ENCODE measurements at regions not wholly inside any gene's neighbourhood (a gene's known extent, or its start where the extent isn't known, plus 50 kb on each side); places are given as distances from the start of the nearest gene placed in this dataset.

DNA sequence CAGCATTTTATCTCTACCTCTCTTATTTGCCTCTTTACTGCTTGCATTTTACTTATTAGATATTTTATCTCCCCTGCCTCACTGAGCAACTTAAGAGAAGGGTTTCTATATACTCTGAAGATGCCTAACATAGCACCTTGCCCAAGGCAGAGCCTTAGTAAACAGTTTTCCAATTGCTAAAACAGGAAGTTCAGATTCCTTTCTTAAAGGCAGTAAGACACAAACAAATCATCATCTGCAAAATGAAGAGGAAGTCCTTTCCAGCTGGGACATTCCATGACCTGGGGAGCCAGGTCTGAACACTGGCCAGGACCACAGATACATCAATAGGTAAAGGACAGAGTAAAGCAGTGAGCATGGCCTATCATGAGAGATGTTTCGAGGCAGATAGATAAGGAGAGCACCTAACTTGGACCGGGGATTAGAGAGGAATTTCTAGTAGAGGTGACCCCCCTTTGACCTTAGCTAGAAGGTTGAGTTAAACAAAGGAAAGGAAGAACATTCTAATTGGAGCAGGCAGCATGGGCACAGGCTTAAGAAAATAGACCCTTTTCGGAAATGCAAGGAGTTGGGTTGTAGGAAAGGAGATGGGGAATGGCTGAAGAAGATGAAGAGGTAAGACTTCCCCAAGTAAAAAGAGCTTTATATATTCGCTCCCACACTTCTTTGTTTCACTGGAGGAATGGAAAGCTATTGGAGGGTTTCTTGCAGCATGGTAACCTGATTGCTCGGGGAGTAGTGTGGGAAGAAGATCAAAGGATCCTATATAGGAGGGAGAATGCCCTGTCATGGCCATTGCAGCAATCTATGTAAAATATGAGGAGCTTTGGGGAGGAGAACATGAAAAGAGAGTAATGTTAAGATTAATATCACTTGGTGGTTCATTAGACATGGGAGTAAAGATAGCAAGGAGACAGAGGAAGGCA is 94.8 kb downstream of the PHLDA1 start:
- H3K4me3 ChIP-seq (ENCODE audit: low read length, poor library complexity, severe bottlenecking) = no peak overlapping the region
- no peaks in the 10 kb centered on the region for H3K4me1 ChIP-seq (ENCODE audit: insufficient read depth, low read length, poor library complexity, severe bottlenecking)
- no peak overlapping the region for H2AFZ ChIP-seq (ENCODE audit: low read length)
- no peak overlapping the region for H3K9ac ChIP-seq (ENCODE audit: low read depth, low read length, poor library complexity, severe bottlenecking)
- H3K36me3 ChIP-seq (ENCODE audit: insufficient read depth, low read length) = no peaks in the 10 kb centered on the region
- no peaks in the 10 kb centered on the region for H3K9me2 ChIP-seq (replicated peaks; ENCODE audit: low read depth, low read length)
- no peaks in the 10 kb centered on the region for H3K79me2 ChIP-seq (ENCODE audit: insufficient read depth, low read length)
- no peaks in the 10 kb centered on the region for H3K27me3 ChIP-seq (ENCODE audit: insufficient read depth, low read length, poor library complexity, severe bottlenecking)
- H3F3A ChIP-seq (ENCODE audit: low read depth) = no peaks in the 10 kb centered on the region
- H3K4me2 ChIP-seq (ENCODE audit: low read depth, low read length, poor library complexity, severe bottlenecking) = no peak overlapping the region
- H4K20me1 ChIP-seq (ENCODE audit: insufficient read depth, low read length, poor library complexity, severe bottlenecking) = no peaks in the 10 kb centered on the region
- H3K9me3 ChIP-seq (ENCODE audit: insufficient read depth, low read depth, low read length) = no peaks in the 10 kb centered on the region
- no peak for TF ChIP-seq EZH2phosphoT487 (IDR thresholded peaks at IDR 0.05; ENCODE audit: borderline replicate concordance)
- no peak for TF ChIP-seq CTCF (conservative IDR thresholded peaks at IDR 0.05; ENCODE audit: low read length)

DNA sequence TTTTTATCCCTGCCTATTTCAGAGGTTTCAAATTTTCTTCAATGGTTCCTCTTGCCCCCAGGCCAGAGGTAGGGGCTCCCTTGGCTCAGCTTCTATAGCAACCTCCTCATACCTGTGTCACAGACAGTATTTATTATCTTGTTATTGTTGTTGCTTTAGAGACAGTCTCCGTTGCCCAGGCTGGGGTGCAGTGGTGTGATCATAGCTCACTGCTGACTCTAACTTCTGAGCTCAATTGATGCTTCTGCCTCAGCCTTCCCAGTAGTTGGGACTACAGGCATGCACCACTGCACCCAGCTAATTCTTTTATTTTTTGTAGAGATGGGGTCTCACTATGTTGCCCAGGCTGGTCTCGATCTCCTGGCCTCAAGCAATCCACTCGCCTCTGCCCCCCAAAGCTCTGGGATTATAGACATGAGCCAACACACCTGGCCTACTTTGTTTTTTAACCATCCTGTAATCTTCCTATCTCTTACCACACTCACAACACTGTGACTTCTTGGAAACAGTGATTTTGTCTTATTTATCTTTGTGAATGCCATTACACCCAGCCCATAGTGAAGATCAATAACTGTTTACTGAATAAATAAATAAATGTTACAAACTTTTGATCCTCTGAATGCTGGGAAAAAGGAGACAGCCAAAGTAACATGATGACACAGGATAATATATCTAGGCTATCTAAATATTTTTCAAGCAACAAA is 95.9 kb downstream of the PHLDA1 start:
- Histone ChIP-seq H3K36me3 (ENCODE audit: insufficient read depth, low read length) (no peaks in the 10 kb centered on the region), H3K4me2 (ENCODE audit: low read depth, low read length, poor library complexity, severe bottlenecking) (no peak overlapping the region), H3K9me2 (replicated peaks; ENCODE audit: low read depth, low read length) (no peaks in the 10 kb centered on the region), H2AFZ (ENCODE audit: low read length) (no peak overlapping the region), H4K20me1 (ENCODE audit: insufficient read depth, low read length, poor library complexity, severe bottlenecking) (no peaks in the 10 kb centered on the region), H3K4me3 (ENCODE audit: low read length, poor library complexity, severe bottlenecking) (no peak overlapping the region), H3K79me2 (ENCODE audit: insufficient read depth, low read length) (no peaks in the 10 kb centered on the region), H3K4me1 (ENCODE audit: insufficient read depth, low read length, poor library complexity, severe bottlenecking) (no peaks in the 10 kb centered on the region), H3K9ac (ENCODE audit: low read depth, low read length, poor library complexity, severe bottlenecking) (no peak overlapping the region), H3K27me3 (ENCODE audit: insufficient read depth, low read length, poor library complexity, severe bottlenecking) (no peaks in the 10 kb centered on the region), H3K9me3 (ENCODE audit: insufficient read depth, low read depth, low read length) (no peaks in the 10 kb centered on the region), H3F3A (ENCODE audit: low read depth) (no peaks in the 10 kb centered on the region)
- TF ChIP-seq EZH2phosphoT487 (IDR thresholded peaks at IDR 0.05; ENCODE audit: borderline replicate concordance) (no peak), CTCF (conservative IDR thresholded peaks at IDR 0.05; ENCODE audit: low read length) (no peak)

DNA sequence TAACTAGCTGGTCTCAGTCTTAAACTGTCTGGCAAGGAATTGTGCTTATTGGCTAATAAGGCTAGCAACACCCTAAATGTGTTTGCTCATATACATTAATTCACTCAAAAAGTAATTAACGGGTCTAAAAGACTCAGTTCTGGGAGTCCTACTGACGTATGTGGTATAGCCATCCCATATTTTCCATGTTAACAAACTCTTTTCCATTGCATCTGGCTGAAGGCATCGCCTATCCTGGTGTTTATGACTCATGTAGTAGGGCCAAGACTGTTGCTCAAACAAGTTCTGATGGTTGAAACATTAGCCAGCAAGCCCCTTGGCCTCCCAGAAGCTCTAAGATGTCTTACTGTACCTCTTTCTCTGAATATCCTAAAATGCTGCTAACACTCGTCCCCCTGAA is 98.5 kb downstream of the PHLDA1 start:
- Histone ChIP-seq H3K4me2 (ENCODE audit: low read depth, low read length, poor library complexity, severe bottlenecking) (no peak overlapping the region), H3F3A (ENCODE audit: low read depth) (no peaks in the 10 kb centered on the region), H4K20me1 (ENCODE audit: insufficient read depth, low read length, poor library complexity, severe bottlenecking) (no peaks in the 10 kb centered on the region), H2AFZ (ENCODE audit: low read length) (no peak overlapping the region), H3K9me2 (replicated peaks; ENCODE audit: low read depth, low read length) (no peaks in the 10 kb centered on the region), H3K4me1 (ENCODE audit: insufficient read depth, low read length, poor library complexity, severe bottlenecking) (no peaks in the 10 kb centered on the region), H3K9ac (ENCODE audit: low read depth, low read length, poor library complexity, severe bottlenecking) (no peak overlapping the region), H3K27me3 (ENCODE audit: insufficient read depth, low read length, poor library complexity, severe bottlenecking) (no peaks in the 10 kb centered on the region), H3K36me3 (ENCODE audit: insufficient read depth, low read length) (no peaks in the 10 kb centered on the region), H3K4me3 (ENCODE audit: low read length, poor library complexity, severe bottlenecking) (no peak overlapping the region), H3K79me2 (ENCODE audit: insufficient read depth, low read length) (no peaks in the 10 kb centered on the region), H3K9me3 (ENCODE audit: insufficient read depth, low read depth, low read length) (no peaks in the 10 kb centered on the region)
- TF ChIP-seq EZH2phosphoT487 (IDR thresholded peaks at IDR 0.05; ENCODE audit: borderline replicate concordance) = no peak
- TF ChIP-seq CTCF (conservative IDR thresholded peaks at IDR 0.05; ENCODE audit: low read length) = no peak

Data from Loucy (cell line).